Activated CD8-positive, alpha-beta T cell treated with anti-CD3 and anti-CD28 coated beads for 36 hours (primary cell): ENCODE measurements at regions not wholly inside any gene's neighbourhood (a gene's known extent, or its start where the extent isn't known, plus 50 kb on each side); places are given as distances from the start of the nearest gene placed in this dataset.

Experiments
- ATAC-seq: fragments of 200-7000 bp; cut with Tn5 transposase; one replicate; pipeline ENCODE4 v1.10.0; 2021; ENCODE audit warnings: mild to moderate bottlenecking, moderate library complexity
- CTCF ChIA-PET: fragments of 350-600 bp; sonication (Branson Sonifier 250); formaldehyde crosslinking; loops from one replicate; lab custom pipeline; 2021; ENCODE audit warnings: antibody characterized with exemption; lab: Charles Lee
- POLR2A ChIA-PET: fragments of 350-600 bp; sonication (Branson Sonifier 250); formaldehyde crosslinking; loops from one replicate; lab custom pipeline; 2021; ENCODE audit warnings: antibody characterized with exemption; lab: Charles Lee
- DNase-seq: peaks from one replicate; pipeline ENCODE4 v3.0.0-alpha.2; 2020
- H3K27ac Mint-ChIP-seq: one replicate; pipeline ENCODE4 v1.8.0; 2021; ENCODE audit warnings: mild to moderate bottlenecking, mixed read lengths
- H3K27me3 Mint-ChIP-seq: one replicate; pipeline ENCODE4 v1.8.0; 2021; ENCODE audit warnings: mixed read lengths
- H3K36me3 Mint-ChIP-seq: one replicate; pipeline ENCODE4 v1.8.0; 2021; ENCODE audit warnings: low read depth, mixed read lengths
- H3K4me1 Mint-ChIP-seq: one replicate; pipeline ENCODE4 v1.8.0; 2021; ENCODE audit warnings: low read depth, mixed read lengths
- H3K4me3 Mint-ChIP-seq: one replicate; pipeline ENCODE4 v1.8.0; 2021; ENCODE audit warnings: mild to moderate bottlenecking, moderate library complexity, mixed read lengths
- H3K9me3 Mint-ChIP-seq: one replicate; pipeline ENCODE4 v1.8.0; 2021; ENCODE audit warnings: mixed read lengths
- CTCF ChIP-seq: fragments of 200-600 bp; IDR thresholded peaks from one replicate; pipeline ENCODE4 v1.8.0; 2022; ENCODE audit warnings: antibody characterized with exemption, mild to moderate bottlenecking
- intact Hi-C: fragments of 100-400 bp; cut with micrococcal nuclease; formaldehyde crosslinking; loops from one replicate; pipeline ENCODE4 v1.10.0; 2022

- Mint-ChIP-seq H3K4me1 (no peaks in the 10 kb centered on the region), H3K36me3 (peaks cover 17% of the 10 kb centered on the region), H3K27ac (no peak overlapping the region), H3K4me3 (no peak overlapping the region), H3K9me3 (peaks cover 30% of the 10 kb centered on the region), H3K27me3 (no peaks in the 10 kb centered on the region)
- ChIA-PET CTCF (no interaction called here), POLR2A (no interaction called here)
- DNase-seq (no peak), ATAC-seq (no peak)
- TF ChIP-seq CTCF, result no peak
- intact Hi-C loops, result no loop called here
Observed at GRCh38 chr7:33698692-33699128, 206.6 kb upstream of the BMPER start.

DNA sequence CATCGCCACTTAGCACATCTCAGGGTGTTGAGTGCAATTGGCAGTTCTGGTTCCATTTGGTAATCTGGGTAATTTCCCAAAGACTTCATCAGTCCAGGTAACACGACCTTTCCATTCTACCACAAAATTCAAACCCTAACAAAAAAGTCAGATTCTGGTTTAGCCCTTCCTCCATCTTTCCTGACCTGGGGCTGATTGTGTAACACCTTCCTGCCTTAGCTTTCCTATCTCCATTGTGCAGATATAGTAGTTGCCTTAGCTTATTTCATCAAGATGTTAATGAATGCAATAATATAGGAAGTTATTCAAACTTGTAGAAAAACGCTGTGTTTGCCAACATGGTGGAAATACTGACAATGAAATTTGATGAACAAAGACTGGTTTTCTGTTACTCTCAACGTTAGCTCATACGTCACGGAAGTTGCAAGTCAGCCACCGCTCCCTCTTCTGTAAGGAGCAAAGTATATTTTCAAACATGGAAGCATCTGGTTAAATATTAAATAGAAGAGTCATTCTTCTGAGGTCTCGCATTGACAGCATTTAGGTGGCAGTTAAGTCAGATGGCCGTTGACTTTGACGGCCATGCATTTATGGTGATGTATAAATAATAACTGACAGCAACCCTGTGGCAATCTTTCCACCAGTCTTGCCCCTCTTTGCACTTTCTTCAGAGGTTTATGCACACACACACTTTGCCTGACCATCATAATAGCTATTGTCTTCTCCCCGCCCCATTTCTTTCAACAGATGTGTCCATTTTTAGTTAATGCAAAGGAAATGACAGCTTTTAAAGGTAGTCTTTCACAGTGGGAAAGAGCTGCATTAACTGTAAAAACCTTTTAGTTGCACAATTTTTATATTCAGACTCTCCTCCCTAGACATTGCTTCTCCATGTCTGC, 205.1 kb upstream of the BMPER start:
- Mint-ChIP-seq H3K36me3 (peaks cover 17% of the 10 kb centered on the region), H3K27me3 (no peaks in the 10 kb centered on the region), H3K4me3 (no peak overlapping the region), H3K9me3 (peaks cover 30% of the 10 kb centered on the region), H3K4me1 (no peaks in the 10 kb centered on the region), H3K27ac (no peak overlapping the region)
- DNase-seq, result no peak
- CTCF ChIA-PET, result no interaction called here
- no peak for ATAC-seq
- POLR2A ChIA-PET, result no interaction called here
- intact Hi-C loops, result no loop called here
- no peak for TF ChIP-seq CTCF

DNA sequence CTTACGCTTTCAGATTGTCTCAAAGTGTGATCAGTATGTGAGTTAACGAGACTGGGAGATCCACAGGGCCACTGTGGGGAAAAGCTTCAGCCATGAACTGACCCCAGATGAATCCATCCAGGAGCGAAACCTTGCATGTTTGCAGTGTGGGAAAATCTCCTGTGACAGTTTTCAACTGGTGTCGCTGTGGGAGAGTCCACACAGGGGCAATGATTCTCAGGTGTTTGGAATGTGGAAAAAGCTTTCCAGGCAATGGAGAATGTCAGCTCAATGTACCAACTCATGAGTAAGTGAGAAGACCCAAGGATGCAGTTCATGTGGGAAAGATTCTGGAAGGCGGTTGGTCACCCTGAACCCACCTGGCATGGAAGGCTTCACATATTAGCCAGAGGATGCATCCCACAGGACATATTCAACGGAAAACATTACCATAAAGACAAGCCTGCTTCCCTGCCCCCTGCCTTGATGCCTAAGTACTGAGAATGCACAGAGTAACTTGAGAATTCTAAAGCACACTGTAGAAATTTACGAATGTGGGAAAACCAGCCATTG, 204.1 kb upstream of the BMPER start:
- intact Hi-C loops, result no loop called here
- ATAC-seq (no peak), DNase-seq (no peak)
- H3K4me1 Mint-ChIP-seq, result no peaks in the 10 kb centered on the region
- POLR2A ChIA-PET, result no interaction called here
- no peaks in the 10 kb centered on the region for H3K27me3 Mint-ChIP-seq
- no peak for TF ChIP-seq CTCF
- peaks cover 30% of the 10 kb centered on the region for H3K9me3 Mint-ChIP-seq
- H3K4me3 Mint-ChIP-seq, result no peak overlapping the region
- H3K36me3 Mint-ChIP-seq, result peaks cover 17% of the 10 kb centered on the region
- H3K27ac Mint-ChIP-seq, result no peak overlapping the region
- CTCF ChIA-PET, result no interaction called here

GRCh38 chr7:33701927-33702326, 203.4 kb upstream of the BMPER start:
- intact Hi-C loops, result no loop called here
- H3K4me1 Mint-ChIP-seq, result no peaks in the 10 kb centered on the region
- ATAC-seq (no peak), DNase-seq (no peak)
- POLR2A ChIA-PET, result interaction anchor here (0.5 kb wide), 1 partner anchor 419 kb away, joined by 4 read pairs; no protein-coding TSS in a partner anchor
- H3K9me3 Mint-ChIP-seq, result peaks cover 30% of the 10 kb centered on the region
- H3K4me3 Mint-ChIP-seq, result no peak overlapping the region
- CTCF ChIA-PET, result no interaction called here
- no peak for TF ChIP-seq CTCF
- no peak overlapping the region for H3K27ac Mint-ChIP-seq
- H3K27me3 Mint-ChIP-seq, result no peaks in the 10 kb centered on the region
- peaks cover 17% of the 10 kb centered on the region for H3K36me3 Mint-ChIP-seq

DNA sequence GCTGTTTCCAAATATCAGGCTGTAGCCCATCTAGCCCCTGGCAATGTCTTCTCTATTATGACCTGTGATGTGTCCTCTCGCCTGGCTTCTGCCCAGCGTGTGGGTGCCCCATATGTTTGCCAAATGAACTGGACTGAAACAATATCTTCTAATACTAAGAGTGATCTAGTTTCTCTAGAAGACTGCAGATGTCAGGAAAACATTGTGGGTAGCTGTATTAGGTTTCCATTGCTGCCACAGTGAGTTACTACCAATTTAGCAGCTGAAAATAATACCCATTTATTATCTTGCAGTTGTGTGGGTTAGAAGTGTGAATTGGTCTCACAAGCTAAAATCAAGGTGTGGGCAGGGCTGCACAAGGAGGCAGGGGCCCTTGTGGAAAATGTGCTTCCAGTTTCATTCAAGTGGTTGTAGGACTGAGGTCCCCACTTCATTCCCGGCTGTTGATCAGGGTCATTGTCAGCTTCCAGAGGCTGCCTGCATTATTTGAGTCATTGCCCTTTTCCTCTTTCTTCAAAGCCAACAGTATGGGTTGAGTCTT, 202.8 kb upstream of the BMPER start:
- H3K9me3 Mint-ChIP-seq, result peaks cover 30% of the 10 kb centered on the region
- intact Hi-C loops, result no loop called here
- ChIA-PET POLR2A (interaction anchor here (0.5 kb wide), 1 partner anchor 418 kb away, joined by 4 read pairs; no protein-coding TSS in a partner anchor), CTCF (no interaction called here)
- no peaks in the 10 kb centered on the region for H3K27me3 Mint-ChIP-seq
- no peak overlapping the region for H3K4me3 Mint-ChIP-seq
- no peak for TF ChIP-seq CTCF
- peaks cover 17% of the 10 kb centered on the region for H3K36me3 Mint-ChIP-seq
- no peaks in the 10 kb centered on the region for H3K4me1 Mint-ChIP-seq
- no peak for ATAC-seq
- no peak for DNase-seq
- H3K27ac Mint-ChIP-seq, result no peak overlapping the region
